GM12892 (cell line): ENCODE measurements at regions not wholly inside any gene's neighbourhood (a gene's known extent, or its start where the extent isn't known, plus 50 kb on each side); places are given as distances from the start of the nearest gene placed in this dataset.

Source experiments
- DNase-seq: peaks from one replicate; pipeline ENCODE4 v3.0.0; 2011; ENCODE audit not compliant: insufficient read length
- FAIRE-seq: peaks from 2 replicates; lab custom pipeline; 2011; peaks lifted over from hg19 to GRCh38; lab: Jason Lieb, UNC
- POLR2A ChIP-seq: IDR thresholded peaks from 2 replicates; pipeline ENCODE4 v1.6.1; 2011; ENCODE audit warnings: low read depth, low read length, control low read depth
- POLR2AphosphoS5 ChIP-seq: IDR thresholded peaks from 2 replicates; pipeline ENCODE4 v1.6.1; 2011; ENCODE audit warnings: low read depth, low read length, control low read depth
- TAF1 ChIP-seq: IDR thresholded peaks from 2 replicates; pipeline ENCODE4 v1.6.1; 2011; ENCODE audit warnings: low read depth, mild to moderate bottlenecking, control low read depth, low read length, borderline replicate concordance

- no peak for DNase-seq
- no peak for TF ChIP-seq TAF1
- TF ChIP-seq POLR2A: no peak
- no peak for TF ChIP-seq POLR2AphosphoS5
Observed at GRCh38 chr7:68482800-68483199, 1115.5 kb upstream of the AUTS2 start.

GRCh38 chr7:68484731-68485130 lies 1113.5 kb upstream of the AUTS2 start:
- DNase-seq (no peak), FAIRE-seq (no peak)
- TF ChIP-seq POLR2A (no peak), TAF1 (no peak), POLR2AphosphoS5 (no peak)

More at GRCh38 chr7:68482800-68483199, 1115.5 kb upstream of the AUTS2 start:
- FAIRE-seq: no peak

- FAIRE-seq (no peak), DNase-seq (no peak)
- TF ChIP-seq POLR2AphosphoS5: no peak
- no peak for TF ChIP-seq POLR2A
- no peak for TF ChIP-seq TAF1
Observed at GRCh38 chr7:68485253-68485917, 1112.9 kb upstream of the AUTS2 start.

GRCh38 chr7:68488341-68489060 lies 1109.8 kb upstream of the AUTS2 start:
- FAIRE-seq (no peak), DNase-seq (no peak)
- no peak for TF ChIP-seq POLR2AphosphoS5
- no peak for TF ChIP-seq TAF1
- no peak for TF ChIP-seq POLR2A

GRCh38 chr7:68491523-68492358 lies 1106.5 kb upstream of the AUTS2 start:
- TF ChIP-seq POLR2AphosphoS5 (no peak), POLR2A (no peak), TAF1 (no peak)
- FAIRE-seq (no peak), DNase-seq (no peak)

- DNase-seq (no peak), FAIRE-seq (no peak)
- TF ChIP-seq POLR2A (no peak), POLR2AphosphoS5 (no peak), TAF1 (no peak)
Observed at GRCh38 chr7:68492359-68492690, 1106.0 kb upstream of the AUTS2 start.

- FAIRE-seq: no peak
- no peak for DNase-seq
- TF ChIP-seq POLR2A (no peak), TAF1 (no peak), POLR2AphosphoS5 (no peak)
Observed at GRCh38 chr7:68503400-68503799, 1094.9 kb upstream of the AUTS2 start.

GRCh38 chr7:68504716-68505115 lies 1093.6 kb upstream of the AUTS2 start:
- FAIRE-seq (no peak), DNase-seq (no peak)
- TF ChIP-seq POLR2AphosphoS5: no peak
- no peak for TF ChIP-seq TAF1
- no peak for TF ChIP-seq POLR2A

- TF ChIP-seq TAF1: no peak
- no peak for TF ChIP-seq POLR2AphosphoS5
- no peak for TF ChIP-seq POLR2A
- no peak for DNase-seq
- no peak for FAIRE-seq
Observed at GRCh38 chr7:68505721-68506120, 1092.6 kb upstream of the AUTS2 start.

- DNase-seq (no peak), FAIRE-seq (no peak)
- TF ChIP-seq TAF1: no peak
- no peak for TF ChIP-seq POLR2A
- no peak for TF ChIP-seq POLR2AphosphoS5
Observed at GRCh38 chr7:68507668-68508067, 1090.6 kb upstream of the AUTS2 start.

GRCh38 chr7:68509054-68509453 lies 1089.2 kb upstream of the AUTS2 start:
- no peak for DNase-seq
- FAIRE-seq: no peak
- TF ChIP-seq POLR2AphosphoS5: no peak
- TF ChIP-seq TAF1: no peak
- TF ChIP-seq POLR2A: no peak

GRCh38 chr7:68509603-68510002 lies 1088.7 kb upstream of the AUTS2 start:
- FAIRE-seq: no peak
- TF ChIP-seq TAF1: no peak
- no peak for TF ChIP-seq POLR2A
- TF ChIP-seq POLR2AphosphoS5: no peak

More at GRCh38 chr7:68509603-68510002, 1088.7 kb upstream of the AUTS2 start:
- no peak for DNase-seq
